CD4-positive, CD25-positive, alpha-beta regulatory T cell (primary cell): ENCODE measurements at regions not wholly inside any gene's neighbourhood (a gene's known extent, or its start where the extent isn't known, plus 50 kb on each side); places are given as distances from the start of the nearest gene placed in this dataset.
A peak's percentile ranks its signal among the peaks of the same experiment; 100 is the strongest.
"Not testable (repeated sequence)": the region's sequence is repeated elsewhere in the genome, so short reads cannot be mapped to it uniquely, and the experiment has no call there.

Source experiments
- ATAC-seq, 2 donors: fragments of 150-1000 bp; cut with Tn5 transposase; one replicate each; pipeline ENCODE4 v1.10.0; 2021; ENCODE audit warnings: low read depth in 2 of 2, moderate number of reproducible peaks in 2 of 2, moderate library complexity in 1 of 2
- DNase-seq, 3 donors: peaks; one replicate each; pipeline versions ENCODE4 v3.0.0 to v3.0.0-alpha.2; 2012 to 2022; ENCODE audit warnings: mixed read lengths in 1 of 3
- H3K27ac ChIP-seq: one replicate; pipeline ENCODE4 v1.7.0; 2013; ENCODE audit warnings: mild to moderate bottlenecking, low read length; ENCODE audit not compliant: insufficient read depth, poor library complexity, severe bottlenecking
- H3K27me3 ChIP-seq: one replicate; pipeline ENCODE4 v1.7.0; 2013; ENCODE audit warnings: low read length; ENCODE audit not compliant: control insufficient read depth, insufficient read depth
- H3K36me3 ChIP-seq: one replicate; pipeline ENCODE4 v1.7.0; 2013; ENCODE audit warnings: mild to moderate bottlenecking, low read length, moderate library complexity; ENCODE audit not compliant: control insufficient read depth, insufficient read depth
- H3K4me1 ChIP-seq: 2 replicates; pipeline ENCODE4 v1.7.0; 2013; ENCODE audit warnings: mild to moderate bottlenecking, low read length; ENCODE audit not compliant: insufficient read depth, control insufficient read depth, poor library complexity, severe bottlenecking
- H3K4me3 ChIP-seq: one replicate; pipeline ENCODE4 v1.7.0; 2013; ENCODE audit warnings: low read depth, mild to moderate bottlenecking, low read length, moderate library complexity
- H3K9me3 ChIP-seq, 2 experiments: 1 replicate in 1 of 2; 2 replicates in 1 of 2; pipeline ENCODE4 v1.7.0; 2013; ENCODE audit warnings: low read length in 2 of 2, mild to moderate bottlenecking in 1 of 2, moderate library complexity in 1 of 2; ENCODE audit not compliant: control insufficient read depth in 2 of 2
- H3K27ac Mint-ChIP-seq, 3 donors: one replicate each; pipeline ENCODE4 v1.8.0; 2020 to 2022; ENCODE audit warnings: mild to moderate bottlenecking in 3 of 3, mixed read lengths in 3 of 3, moderate library complexity in 2 of 3
- H3K27me3 Mint-ChIP-seq: one replicate; pipeline ENCODE4 v1.8.0; 2022; ENCODE audit warnings: mild to moderate bottlenecking, mixed read lengths
- H3K36me3 Mint-ChIP-seq: one replicate; pipeline ENCODE4 v1.8.0; 2020; ENCODE audit warnings: mixed read lengths
- H3K4me1 Mint-ChIP-seq, 4 donors: one replicate each; pipeline ENCODE4 v1.8.0; 2020 to 2022; ENCODE audit warnings: mixed read lengths in 4 of 4, mild to moderate bottlenecking in 1 of 4
- H3K4me3 Mint-ChIP-seq, 4 donors: one replicate each; pipeline ENCODE4 v1.8.0; 2020 to 2022; ENCODE audit warnings: mild to moderate bottlenecking in 4 of 4, mixed read lengths in 4 of 4, moderate library complexity in 3 of 4
- H3K9me3 Mint-ChIP-seq, 7 donors: one replicate each; pipeline ENCODE4 v1.8.0; 2020 to 2022; ENCODE audit warnings: mixed read lengths in 7 of 7, mild to moderate bottlenecking in 3 of 7, moderate library complexity in 2 of 7

GRCh38 chr14:53367644-53368026, 214.5 kb upstream of the DDHD1 start:
- no peaks in the 10 kb centered on the region for H3K36me3 ChIP-seq
- H3K4me1 ChIP-seq = no peaks in the 10 kb centered on the region
- no peak for ATAC-seq
- no peak overlapping the region for H3K4me3 ChIP-seq
- H3K4me1 Mint-ChIP-seq = no peaks in the 10 kb centered on the region
- H3K9me3 ChIP-seq = no peaks in the 10 kb centered on the region
- H3K9me3 Mint-ChIP-seq = peaks cover 0 to 8% (median 2%) of the 10 kb centered on the region in 7 donors
- no peaks in the 10 kb centered on the region for H3K27me3 ChIP-seq
- H3K4me3 Mint-ChIP-seq = no peak overlapping the region
- H3K27me3 Mint-ChIP-seq = no peaks in the 10 kb centered on the region
- DNase-seq = no peak
- H3K27ac ChIP-seq = no peak overlapping the region
- no peak overlapping the region for H3K27ac Mint-ChIP-seq
- no peaks in the 10 kb centered on the region for H3K36me3 Mint-ChIP-seq

DNA sequence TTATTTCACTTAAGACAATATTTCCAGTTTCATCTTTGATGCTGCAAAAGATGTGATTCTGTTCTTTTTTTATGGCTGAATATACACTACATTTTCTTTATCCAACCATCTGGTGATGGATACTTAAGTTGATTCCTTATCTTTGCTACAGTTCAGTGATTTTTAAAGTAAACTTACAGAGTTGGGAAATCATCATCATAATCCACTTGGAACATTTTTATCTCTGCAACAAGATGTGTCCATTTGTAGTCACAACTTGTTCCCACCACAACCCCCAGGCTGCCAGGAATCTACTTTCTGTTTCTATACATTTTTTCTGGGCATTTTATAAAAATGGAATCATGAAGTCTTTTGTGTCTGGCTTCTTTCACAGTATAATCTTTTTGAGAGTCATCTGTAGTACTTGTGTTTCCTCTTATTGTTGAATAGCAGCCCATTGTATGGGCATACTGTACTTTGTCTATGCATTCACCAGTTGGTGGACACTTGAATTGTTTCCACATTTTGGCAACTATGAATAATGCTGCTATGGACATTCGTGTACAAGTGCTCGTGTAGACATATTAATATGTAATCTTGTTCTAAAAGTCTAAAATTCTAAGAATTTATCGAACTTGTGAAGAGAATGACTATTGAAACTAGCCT, 212.5 kb upstream of the DDHD1 start:
- Mint-ChIP-seq H3K9me3 (peaks cover 0 to 4% (median 2%) of the 10 kb centered on the region in 7 donors), H3K27me3 (no peaks in the 10 kb centered on the region), H3K36me3 (no peaks in the 10 kb centered on the region), H3K4me1 (no peaks in the 10 kb centered on the region), H3K27ac (no peak overlapping the region), H3K4me3 (no peak overlapping the region)
- Histone ChIP-seq H3K36me3 (no peaks in the 10 kb centered on the region), H3K27ac (no peak overlapping the region), H3K4me3 (no peak overlapping the region), H3K9me3 (no peaks in the 10 kb centered on the region), H3K4me1 (no peaks in the 10 kb centered on the region), H3K27me3 (no peaks in the 10 kb centered on the region)
- ATAC-seq (no peak), DNase-seq (no peak)

DNA sequence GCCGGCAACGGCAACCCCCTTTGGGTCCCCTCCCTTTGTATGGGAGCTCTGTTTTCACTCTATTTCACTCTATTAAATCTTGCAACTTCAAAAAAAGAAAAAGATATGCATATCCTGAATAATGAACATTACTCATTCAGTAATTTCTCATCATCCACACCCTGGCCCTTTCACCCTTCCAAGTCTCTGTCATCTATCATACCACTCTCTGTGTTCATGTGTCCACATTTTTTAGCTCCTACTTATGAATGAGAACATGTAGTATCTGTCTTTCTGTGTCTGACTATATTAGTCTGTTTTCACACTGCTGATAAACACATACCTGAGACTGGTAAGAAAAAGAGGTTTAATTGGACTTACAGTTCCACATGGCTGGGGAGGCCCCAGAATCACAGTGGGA, 209.8 kb upstream of the DDHD1 start:
- H3K27me3 Mint-ChIP-seq, H3K9me3 ChIP-seq, H3K4me1 ChIP-seq, H3K27me3 ChIP-seq, H3K9me3 Mint-ChIP-seq, H3K27ac ChIP-seq, H3K4me3 ChIP-seq, H3K36me3 Mint-ChIP-seq, H3K4me1 Mint-ChIP-seq, ATAC-seq, H3K4me3 Mint-ChIP-seq, DNase-seq, H3K27ac Mint-ChIP-seq, H3K36me3 ChIP-seq: not testable (repeated sequence)

DNA sequence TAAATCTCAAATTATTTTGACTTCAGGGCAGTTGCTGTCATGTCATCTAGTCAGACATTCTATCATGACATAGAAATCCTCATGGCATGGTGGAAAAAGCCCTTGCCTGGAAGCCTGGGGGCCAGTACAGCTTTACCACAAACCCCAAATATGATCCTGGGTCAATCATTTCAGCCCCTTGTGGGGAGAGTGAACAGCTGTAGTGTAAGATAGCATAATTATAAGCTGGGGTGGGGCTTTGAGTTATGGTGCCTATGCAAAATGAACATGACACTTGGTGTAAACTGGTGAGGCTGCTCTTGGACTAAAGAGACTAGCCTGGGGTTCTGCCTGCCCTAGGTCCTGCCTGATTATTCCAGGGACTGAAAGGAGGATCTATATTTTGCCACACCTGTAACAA, 207.7 kb upstream of the DDHD1 start:
- no peak for ATAC-seq
- no peak for DNase-seq
- H3K27ac ChIP-seq = no peak overlapping the region
- H3K36me3 Mint-ChIP-seq = no peaks in the 10 kb centered on the region
- H3K9me3 ChIP-seq = no peaks in the 10 kb centered on the region
- H3K4me3 ChIP-seq = no peak overlapping the region
- H3K9me3 Mint-ChIP-seq = peaks cover 0 to 9% (median 1%) of the 10 kb centered on the region in 7 donors
- no peak overlapping the region for H3K27ac Mint-ChIP-seq
- no peak overlapping the region for H3K4me3 Mint-ChIP-seq
- H3K27me3 ChIP-seq = no peaks in the 10 kb centered on the region
- H3K27me3 Mint-ChIP-seq = no peaks in the 10 kb centered on the region
- no peaks in the 10 kb centered on the region for H3K36me3 ChIP-seq
- no peaks in the 10 kb centered on the region for H3K4me1 ChIP-seq
- H3K4me1 Mint-ChIP-seq = no peaks in the 10 kb centered on the region

- H3K27me3 Mint-ChIP-seq = no peaks in the 10 kb centered on the region
- H3K4me3 Mint-ChIP-seq = no peak overlapping the region
- H3K36me3 Mint-ChIP-seq = no peaks in the 10 kb centered on the region
- Histone ChIP-seq H3K27me3 (no peaks in the 10 kb centered on the region), H3K4me1 (no peaks in the 10 kb centered on the region), H3K9me3 (no peaks in the 10 kb centered on the region), H3K4me3 (no peak overlapping the region), H3K27ac (no peak overlapping the region), H3K36me3 (no peaks in the 10 kb centered on the region)
- H3K9me3 Mint-ChIP-seq = peaks cover 0 to 7% (median 1%) of the 10 kb centered on the region in 7 donors
- H3K27ac Mint-ChIP-seq = no peak overlapping the region
- ATAC-seq (no peak), DNase-seq (no peak)
- no peaks in the 10 kb centered on the region for H3K4me1 Mint-ChIP-seq
Measured at GRCh38 chr14:53358166-53358565, 205.0 kb upstream of the DDHD1 start.

- Histone ChIP-seq H3K36me3 (no peaks in the 10 kb centered on the region), H3K4me3 (no peak overlapping the region), H3K27me3 (no peaks in the 10 kb centered on the region), H3K27ac (no peak overlapping the region), H3K9me3 (no peaks in the 10 kb centered on the region), H3K4me1 (no peaks in the 10 kb centered on the region)
- Mint-ChIP-seq H3K9me3 (peaks cover 0 to 5% (median 0%) of the 10 kb centered on the region in 7 donors), H3K4me1 (no peaks in the 10 kb centered on the region), H3K4me3 (no peak overlapping the region), H3K27me3 (no peaks in the 10 kb centered on the region), H3K27ac (no peak overlapping the region), H3K36me3 (no peaks in the 10 kb centered on the region)
- ATAC-seq = no peak
- no peak for DNase-seq
Measured at GRCh38 chr14:53356361-53357150, 203.4 kb upstream of the DDHD1 start.

DNA sequence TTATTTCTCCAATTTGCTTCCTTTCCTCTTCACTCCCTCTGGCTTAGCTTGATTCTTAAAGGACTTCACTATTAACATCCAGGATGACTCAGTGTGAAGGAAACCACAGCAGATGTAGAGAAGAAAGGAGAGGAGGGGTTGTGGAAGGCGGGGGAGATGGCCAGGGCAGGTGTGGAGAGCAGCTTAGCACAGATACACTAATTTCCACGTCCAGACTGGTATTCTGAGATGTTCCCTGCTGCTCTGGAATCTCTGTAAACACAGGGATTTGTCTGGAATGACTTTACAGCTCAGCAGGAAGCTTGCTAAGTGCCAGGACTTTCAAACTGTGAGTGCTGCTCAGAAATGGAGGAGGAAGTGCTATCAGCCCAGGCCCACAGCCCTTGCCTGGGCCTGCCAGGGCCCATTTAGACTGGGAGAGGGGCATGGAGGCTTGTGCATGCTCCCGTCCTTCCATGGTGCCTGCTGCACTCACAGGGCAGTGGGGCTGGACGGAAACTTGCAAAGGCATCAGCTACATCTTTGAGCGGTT, 202.5 kb upstream of the DDHD1 start:
- no peaks in the 10 kb centered on the region for H3K36me3 Mint-ChIP-seq
- H3K27me3 Mint-ChIP-seq = no peaks in the 10 kb centered on the region
- H3K9me3 Mint-ChIP-seq = peaks cover 0 to 5% (median 0%) of the 10 kb centered on the region in 7 donors
- Histone ChIP-seq H3K9me3 (no peaks in the 10 kb centered on the region), H3K27me3 (no peaks in the 10 kb centered on the region), H3K27ac (no peak overlapping the region), H3K36me3 (no peaks in the 10 kb centered on the region), H3K4me3 (no peak overlapping the region), H3K4me1 (no peaks in the 10 kb centered on the region)
- H3K4me3 Mint-ChIP-seq = no peak overlapping the region
- ATAC-seq (no peak), DNase-seq (peak in 1 of 3 donors; percentile 2)
- no peak overlapping the region for H3K27ac Mint-ChIP-seq
- H3K4me1 Mint-ChIP-seq = no peaks in the 10 kb centered on the region

GRCh38 chr14:53354336-53354735, 201.2 kb upstream of the DDHD1 start:
- H3K4me3 ChIP-seq = no peak overlapping the region
- Mint-ChIP-seq H3K36me3 (no peaks in the 10 kb centered on the region), H3K27me3 (no peaks in the 10 kb centered on the region), H3K4me1 (no peaks in the 10 kb centered on the region), H3K9me3 (peaks cover 0 to 2% (median 0%) of the 10 kb centered on the region in 7 donors), H3K27ac (no peak overlapping the region), H3K4me3 (no peak overlapping the region)
- DNase-seq = no peak
- no peaks in the 10 kb centered on the region for H3K36me3 ChIP-seq
- no peaks in the 10 kb centered on the region for H3K9me3 ChIP-seq
- no peak overlapping the region for H3K27ac ChIP-seq
- H3K4me1 ChIP-seq = no peaks in the 10 kb centered on the region
- H3K27me3 ChIP-seq = no peaks in the 10 kb centered on the region
- ATAC-seq = no peak
